ENCODE measurements at regions not wholly inside any gene's neighbourhood (a gene's known extent, or its start where the extent isn't known, plus 50 kb on each side); places are given as distances from the start of the nearest gene placed in this dataset.

DNA sequence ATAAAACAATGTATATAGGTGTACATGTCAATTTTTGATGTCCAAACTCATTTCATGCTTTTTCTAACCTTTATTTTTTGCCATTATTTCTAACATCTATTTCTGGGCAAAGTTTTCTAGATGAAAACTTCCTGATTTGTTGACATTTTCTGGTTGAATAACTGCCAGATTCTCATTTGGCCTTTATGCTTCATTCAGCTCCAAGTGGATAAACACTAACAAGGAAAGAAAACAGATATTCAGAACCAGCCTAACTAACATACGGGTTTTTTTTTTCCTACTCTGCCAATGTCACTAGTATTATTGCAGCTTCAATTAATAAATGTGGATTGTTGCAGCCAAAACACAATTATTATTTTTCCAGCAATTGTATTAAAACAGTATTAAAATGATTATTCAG, 50.9 kb upstream of the RAP1GDS1 start:
- no peak for DNase-seq

DNA sequence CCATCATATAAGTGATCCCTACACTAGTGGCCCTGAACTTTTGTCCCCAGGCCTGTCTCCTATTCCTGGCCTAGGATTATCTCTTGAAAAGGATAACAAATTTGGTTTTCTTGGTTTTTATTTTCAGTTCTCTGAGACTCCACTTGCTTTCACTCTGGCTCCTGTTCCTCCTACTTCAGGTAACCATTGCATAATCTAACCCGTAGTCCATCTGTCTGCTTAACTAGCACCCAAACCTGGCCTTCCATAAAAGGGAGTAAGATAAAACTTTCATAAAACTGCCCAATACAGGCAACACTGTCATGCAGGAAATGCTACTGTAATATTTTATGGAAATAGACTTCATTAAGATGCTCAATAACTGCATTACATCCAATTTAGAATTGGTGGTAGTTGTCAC, 52.1 kb upstream of the RAP1GDS1 start:
- no peak for DNase-seq

DNA sequence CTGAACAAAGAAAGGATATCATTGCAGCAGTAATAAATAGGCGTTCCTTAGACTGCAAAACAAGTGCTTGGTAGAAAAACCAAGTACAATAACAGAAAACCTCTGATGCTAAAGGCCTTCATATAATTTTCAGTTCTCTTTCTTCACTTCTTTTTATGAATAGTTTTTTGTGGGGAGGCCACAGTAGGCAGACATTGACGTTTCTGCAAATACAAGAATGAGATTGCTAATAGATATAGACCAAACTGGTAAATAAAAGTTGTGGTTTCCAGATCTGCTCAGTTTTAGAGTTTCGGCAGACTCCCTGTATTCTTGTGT, 57.0 kb upstream of the RAP1GDS1 start:
- no peak for DNase-seq

DNA sequence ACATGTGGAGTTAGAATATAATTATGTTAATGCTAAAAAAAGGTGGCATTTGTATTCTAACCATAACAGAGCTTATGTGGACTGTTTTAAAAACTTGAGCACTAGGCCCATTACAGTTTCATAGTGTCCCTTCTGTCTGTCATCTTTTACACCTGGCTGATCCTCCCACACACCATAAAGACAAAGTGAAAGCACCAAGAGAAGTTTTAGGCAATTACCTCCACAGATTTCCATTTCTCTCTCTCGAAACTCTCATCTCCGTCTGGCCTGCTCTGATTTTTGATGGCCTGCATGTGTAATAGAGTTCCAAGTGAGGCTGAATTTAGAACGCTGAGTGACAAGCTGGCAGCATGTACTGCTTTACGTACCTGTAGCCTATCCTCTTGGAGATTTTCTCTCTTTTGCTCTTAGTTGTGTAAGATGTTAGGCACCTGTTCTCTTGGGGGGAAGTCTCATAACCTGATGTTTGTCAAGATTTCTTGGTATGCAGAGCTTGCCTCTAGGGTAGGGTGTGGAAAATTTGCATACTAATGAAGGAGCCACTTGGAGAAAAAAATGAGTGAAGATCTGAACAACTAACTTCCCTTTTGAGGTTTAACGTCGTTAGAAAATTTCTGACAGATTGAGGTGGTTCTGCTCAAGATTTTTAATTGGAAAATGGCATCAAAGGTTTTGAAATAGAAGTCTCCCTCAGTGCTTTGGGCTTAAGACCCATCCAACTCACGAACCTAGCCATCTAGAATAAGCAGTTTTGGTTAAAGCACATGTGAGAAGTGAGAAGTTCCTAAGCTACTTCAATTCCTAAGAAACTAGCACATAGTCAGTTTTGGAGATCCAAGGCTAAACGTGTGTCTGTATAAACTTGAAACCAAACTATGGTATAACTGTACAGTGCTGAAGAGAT, 57.6 kb upstream of the RAP1GDS1 start:
- DNase-seq, result peak; percentile 34 to 39

DNA sequence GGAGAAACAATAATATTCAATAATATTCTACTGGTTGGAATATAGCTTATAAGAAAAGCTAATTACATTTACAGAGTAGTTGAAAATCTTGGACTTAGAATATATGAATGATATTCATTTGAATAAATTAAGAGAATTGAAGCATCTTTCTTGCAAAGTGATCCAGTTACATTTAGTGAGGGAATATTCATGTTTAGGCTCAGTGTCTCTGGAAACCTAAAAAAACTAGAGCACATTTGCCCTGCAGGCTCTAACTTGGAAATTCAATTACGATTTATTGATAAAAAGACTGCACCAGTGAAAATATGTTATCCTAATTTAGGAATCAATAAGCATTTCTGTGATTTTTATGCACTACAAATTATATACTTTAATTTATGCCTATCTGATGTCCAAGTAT, 58.3 kb upstream of the RAP1GDS1 start:
- DNase-seq, result no peak

DNA sequence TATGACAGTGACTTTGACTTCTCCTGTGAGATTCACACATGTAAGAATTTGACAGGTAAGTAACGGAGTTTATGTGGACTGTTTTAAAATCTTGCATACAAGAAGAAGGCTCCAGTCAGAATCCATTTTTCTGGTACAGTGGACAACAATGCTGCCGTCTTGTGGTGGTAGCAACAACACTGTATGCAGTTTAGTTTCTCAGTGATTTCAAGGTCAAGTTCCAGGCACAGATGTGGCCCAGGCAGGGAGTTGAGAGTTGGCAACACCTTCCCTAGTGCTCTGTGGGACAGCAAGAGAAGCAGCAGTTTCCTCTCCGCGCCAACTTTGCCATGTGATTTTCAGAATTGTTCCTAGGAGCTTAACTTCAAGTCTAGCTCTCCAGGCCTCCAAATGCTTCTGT, 56.0 kb upstream of the STPG2 start:
- DNase-seq, result no peak

DNA sequence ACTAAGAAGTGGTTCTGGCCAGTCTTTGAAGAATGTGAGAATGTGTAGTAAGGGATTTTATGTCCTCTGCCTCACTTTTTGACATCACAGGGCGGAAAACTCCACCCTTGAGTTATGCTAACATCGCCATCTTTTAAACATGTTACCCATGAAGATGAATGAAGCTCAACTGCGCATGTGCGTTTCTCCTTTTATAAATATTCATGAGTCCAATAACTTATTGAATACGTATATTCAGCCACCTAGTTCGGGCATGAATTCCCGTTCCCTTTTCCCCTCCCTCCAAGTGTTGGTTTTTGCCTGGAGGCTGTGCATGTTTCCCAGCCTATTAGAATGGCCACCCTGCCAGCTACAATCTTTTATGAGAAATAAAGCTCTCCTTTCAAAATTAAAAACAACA, 51.7 kb upstream of the STPG2 start:
- no peak for DNase-seq

DNA sequence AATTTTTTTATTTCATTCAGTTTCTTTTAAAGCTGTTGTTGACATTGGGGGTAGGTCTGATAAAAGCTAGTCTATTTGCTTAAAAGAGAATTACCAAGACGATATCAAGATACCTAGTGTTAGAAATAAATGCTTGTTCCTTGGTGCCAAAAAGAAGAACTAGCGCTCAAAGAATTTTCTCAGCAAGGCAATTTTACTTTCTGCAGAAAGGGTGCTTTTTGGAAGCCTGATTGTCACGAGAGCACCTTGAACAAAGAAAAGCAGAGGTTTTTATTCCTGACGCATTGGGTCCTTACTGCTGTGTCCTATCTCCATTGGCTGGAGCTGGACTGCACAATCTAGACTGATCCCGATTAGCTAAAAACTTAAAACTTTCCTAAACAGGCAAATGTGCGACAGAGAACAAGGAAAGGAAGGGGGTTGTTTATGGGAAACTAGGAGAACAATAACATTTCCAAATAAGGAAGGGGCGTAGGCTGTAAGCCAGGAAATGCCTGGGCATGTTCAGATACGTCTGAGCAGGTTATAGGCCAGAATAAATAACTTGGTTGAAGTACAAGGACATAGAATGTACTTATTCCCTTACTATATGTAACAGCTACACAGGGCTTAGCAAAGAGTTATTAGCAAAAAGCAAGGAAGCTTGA, 50.3 kb upstream of the STPG2 start:
- DNase-seq, result no peak

All from AML-193 (cell line).